Ovary (tissue), 7 donors: ENCODE measurements at regions not wholly inside any gene's neighbourhood (a gene's known extent, or its start where the extent isn't known, plus 50 kb on each side); places are given as distances from the start of the nearest gene placed in this dataset.
"Not testable (repeated sequence)": the region's sequence is repeated elsewhere in the genome, so short reads cannot be mapped to it uniquely, and the experiment has no call there.

Experiments
- DNase-seq, 5 donors: peaks; one replicate each; pipeline ENCODE4 v3.0.0-alpha.2; 2019 to 2020
- H3K27ac ChIP-seq, 2 donors: fragments of 200-600 bp; one replicate each; pipeline versions ENCODE4 v1.5.1 to v1.8.0; 2019 to 2022
- H3K27me3 ChIP-seq: fragments of 200-600 bp; one replicate; pipeline ENCODE4 v1.8.0; 2022
- H3K36me3 ChIP-seq: fragments of 200-600 bp; sonication (generic); one replicate; pipeline ENCODE4 v1.5.1; 2019
- H3K4me1 ChIP-seq: one replicate; pipeline ENCODE4 v1.8.1; 2013; ENCODE audit warnings: mild to moderate bottlenecking, moderate library complexity; ENCODE audit not compliant: insufficient read depth
- H3K4me3 ChIP-seq: fragments of 200-600 bp; sonication (generic); one replicate; pipeline ENCODE4 v1.5.1; 2017
- H3K9me3 ChIP-seq, 2 donors: fragments of 200-600 bp in 1 of 2; sonication (generic) in 1 of 2; one replicate each; pipeline versions ENCODE4 v1.5.1 to v1.8.1; 2013 to 2019; ENCODE audit warnings: mild to moderate bottlenecking in 1 of 2, moderate library complexity in 1 of 2
- EP300 ChIP-seq: sonication (generic); formaldehyde crosslinking; IDR thresholded peaks from one replicate; pipeline ENCODE4 v1.6.1; 2017; ENCODE audit warnings: antibody characterized with exemption
- POLR2A ChIP-seq: fragments of 450-650 bp; IDR thresholded peaks from one replicate; pipeline ENCODE4 v1.6.1; 2017; ENCODE audit warnings: antibody characterized with exemption, mild to moderate bottlenecking, moderate library complexity
- WGBS, 3 donors: extraction: QIAGEN DNeasy Blood & Tissue Kit in 1 of 3; methylation state at CpG; one replicate each; pipeline versions ENCODE4 v1.1.5 to v1.1.7; 2013 to 2017; 5-methylcytosine and 5-hydroxymethylcytosine counted together
- intact Hi-C, 4 donors: fragments of 100-400 bp; cut with DNase I; formaldehyde crosslinking; loops; one replicate each; pipeline versions ENCODE4 v1.11.0 to v1.15.1; 2022 to 2023
- TF ChIP-seq, protein P1 (sequence below), 3 donors: fragments of 450-650 bp in 2 of 3; fragments of 200-600 bp in 1 of 3; IDR thresholded peaks; one replicate each; pipeline versions ENCODE4 v1.5.1 to v1.8.0; 2016 to 2022; ENCODE audit warnings: antibody characterized with exemption in 3 of 3, mild to moderate bottlenecking in 1 of 3
- donor health status: DM: no; HTN: no; CAD: no; lungs with moderate emphysema.
- donor health status: DM: no; HTN: no; CAD: no.
- donor health status: Bipolar disorder and iron deficiency.
- donor health status: DM: no; HTN: no; CAD: no.
- donor health status: DM: yes; HTN: yes; CAD: no.

GRCh38 chr3:4908433-4909156, 70.6 kb upstream of the BHLHE40 start:
- H3K27ac ChIP-seq: no peak overlapping the region
- no peak overlapping the region for H3K4me3 ChIP-seq
- 91 to 93% (median 92%) methylated on average over 8 of the region's 8 CpGs for WGBS, 3 donors
- intact Hi-C loops: no loop called here
- no peaks in the 10 kb centered on the region for H3K36me3 ChIP-seq
- DNase-seq: no peak
- no peaks in the 10 kb centered on the region for H3K4me1 ChIP-seq
- no peaks in the 10 kb centered on the region for H3K27me3 ChIP-seq
- TF ChIP-seq, protein P1, sequence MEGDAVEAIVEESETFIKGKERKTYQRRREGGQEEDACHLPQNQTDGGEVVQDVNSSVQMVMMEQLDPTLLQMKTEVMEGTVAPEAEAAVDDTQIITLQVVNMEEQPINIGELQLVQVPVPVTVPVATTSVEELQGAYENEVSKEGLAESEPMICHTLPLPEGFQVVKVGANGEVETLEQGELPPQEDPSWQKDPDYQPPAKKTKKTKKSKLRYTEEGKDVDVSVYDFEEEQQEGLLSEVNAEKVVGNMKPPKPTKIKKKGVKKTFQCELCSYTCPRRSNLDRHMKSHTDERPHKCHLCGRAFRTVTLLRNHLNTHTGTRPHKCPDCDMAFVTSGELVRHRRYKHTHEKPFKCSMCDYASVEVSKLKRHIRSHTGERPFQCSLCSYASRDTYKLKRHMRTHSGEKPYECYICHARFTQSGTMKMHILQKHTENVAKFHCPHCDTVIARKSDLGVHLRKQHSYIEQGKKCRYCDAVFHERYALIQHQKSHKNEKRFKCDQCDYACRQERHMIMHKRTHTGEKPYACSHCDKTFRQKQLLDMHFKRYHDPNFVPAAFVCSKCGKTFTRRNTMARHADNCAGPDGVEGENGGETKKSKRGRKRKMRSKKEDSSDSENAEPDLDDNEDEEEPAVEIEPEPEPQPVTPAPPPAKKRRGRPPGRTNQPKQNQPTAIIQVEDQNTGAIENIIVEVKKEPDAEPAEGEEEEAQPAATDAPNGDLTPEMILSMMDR (IDR thresholded peaks at IDR 0.05): no peak
- no peak for TF ChIP-seq POLR2A
- TF ChIP-seq EP300: no peak
- H3K9me3 ChIP-seq: no peaks in the 10 kb centered on the region

DNA sequence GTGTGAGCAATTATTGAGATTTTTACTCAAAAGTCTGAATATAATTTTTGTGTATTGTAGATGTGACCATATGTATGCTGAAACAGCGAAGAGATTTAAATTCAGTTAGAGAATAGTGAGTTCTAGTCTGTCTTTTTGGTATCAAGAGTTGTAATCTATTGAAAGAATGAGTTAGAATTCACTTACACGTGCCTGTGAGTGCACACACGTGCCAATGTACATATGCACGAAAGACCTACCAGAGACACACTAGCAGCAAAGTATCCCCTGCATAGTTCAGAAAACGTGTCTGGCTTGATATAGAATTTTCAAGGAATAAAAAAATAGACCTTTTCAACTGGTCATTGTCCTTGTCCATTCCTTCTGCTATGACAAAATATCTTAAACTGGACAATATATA, 64.8 kb upstream of the BHLHE40 start:
- H3K27me3 ChIP-seq: no peaks in the 10 kb centered on the region

DNA sequence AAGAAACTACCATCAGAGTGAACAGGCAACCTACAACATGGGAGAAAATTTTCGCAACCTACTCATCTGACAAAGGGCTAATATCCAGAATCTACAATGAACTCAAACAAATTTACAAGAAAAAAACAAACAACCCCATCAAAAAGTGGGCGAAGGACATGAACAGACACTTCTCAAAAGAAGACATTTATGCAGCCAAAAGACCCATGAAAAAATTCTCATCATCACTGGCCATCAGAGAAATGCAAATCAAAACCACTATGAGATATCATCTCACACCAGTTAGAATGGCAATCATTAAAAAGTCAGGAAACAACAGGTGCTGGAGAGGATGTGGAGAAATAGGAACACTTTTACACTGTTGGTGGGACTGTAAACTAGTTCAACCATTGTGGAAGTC, 57.6 kb upstream of the BHLHE40 start:
- H3K27me3 ChIP-seq, H3K4me1 ChIP-seq, H3K36me3 ChIP-seq, intact Hi-C loops, H3K4me3 ChIP-seq, H3K9me3 ChIP-seq, H3K27ac ChIP-seq, DNase-seq: not testable (repeated sequence)
- 23 to 100% (median 96%) methylated on average over 1 of the region's 2 CpGs for WGBS, 3 donors

More for the DNA sequence above, 64.8 kb upstream of the BHLHE40 start:
- Histone ChIP-seq H3K4me1 (no peaks in the 10 kb centered on the region), H3K4me3 (no peak overlapping the region), H3K27ac (no peak overlapping the region), H3K9me3 (no peaks in the 10 kb centered on the region), H3K36me3 (no peaks in the 10 kb centered on the region)
- intact Hi-C loops: no loop called here
- 88 to 92% (median 90%) methylated on average over 5 of the region's 5 CpGs for WGBS, 3 donors
- TF ChIP-seq, protein P1 (IDR thresholded peaks at IDR 0.05): no peak
- TF ChIP-seq EP300: no peak
- TF ChIP-seq POLR2A: no peak
- DNase-seq: no peak

- TF ChIP-seq POLR2A (no peak), EP300 (no peak)
- TF ChIP-seq, protein P1 (IDR thresholded peaks at IDR 0.05): no peak
- Histone ChIP-seq H3K36me3 (no peaks in the 10 kb centered on the region), H3K27me3 (no peaks in the 10 kb centered on the region), H3K9me3 (no peaks in the 10 kb centered on the region), H3K4me1 (no peaks in the 10 kb centered on the region), H3K27ac (no peak overlapping the region), H3K4me3 (no peak overlapping the region)
- WGBS, 3 donors: 91 to 94% (median 91%) methylated on average over 1 of the region's 1 CpG
- DNase-seq: no peak
- intact Hi-C loops: no loop called here
Observed at GRCh38 chr3:4926892-4927291, 52.3 kb upstream of the BHLHE40 start.

DNA sequence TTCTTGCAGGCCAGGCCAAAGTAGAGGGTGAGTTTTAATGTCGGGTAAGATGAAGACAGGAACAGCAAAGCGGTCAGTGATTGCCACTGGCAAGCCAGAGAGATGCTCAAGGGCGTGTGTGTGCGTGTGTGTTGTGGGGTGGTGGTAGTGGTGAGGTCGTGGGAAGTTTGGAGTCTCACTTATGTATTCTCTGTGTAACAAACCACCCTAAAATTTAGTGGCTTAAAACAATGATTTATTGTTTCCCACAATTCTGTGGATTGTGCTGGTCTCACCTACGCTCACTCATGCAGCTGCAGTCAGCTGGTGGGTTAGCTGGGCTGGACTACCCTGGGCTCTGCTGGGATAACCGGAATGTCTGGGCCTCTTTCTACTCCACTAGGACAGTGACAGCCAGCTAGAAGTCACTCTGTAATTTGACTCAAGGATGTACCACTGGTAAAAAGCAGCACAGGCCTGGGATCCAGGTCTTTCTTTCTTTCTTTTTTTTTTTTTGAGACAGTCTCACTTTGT, 50.9 kb upstream of the BHLHE40 start:
- no peak overlapping the region for H3K4me3 ChIP-seq
- no peak for DNase-seq
- 94 to 95% (median 95%) methylated on average over 7 of the region's 7 CpGs for WGBS, 3 donors
- intact Hi-C loops: no loop called here
- H3K9me3 ChIP-seq: no peaks in the 10 kb centered on the region
- H3K27ac ChIP-seq: no peak overlapping the region
- TF ChIP-seq, protein P1 (IDR thresholded peaks at IDR 0.05): no peak
- TF ChIP-seq POLR2A: no peak
- TF ChIP-seq EP300: no peak
- H3K4me1 ChIP-seq: no peaks in the 10 kb centered on the region
- H3K36me3 ChIP-seq: no peaks in the 10 kb centered on the region
- H3K27me3 ChIP-seq: no peaks in the 10 kb centered on the region
